Frontal cortex (tissue), 3 donors: ENCODE measurements at regions not wholly inside any gene's neighbourhood (a gene's known extent, or its start where the extent isn't known, plus 50 kb on each side); places are given as distances from the start of the nearest gene placed in this dataset.

Experiments
- DNase-seq, 2 donors: peaks; one replicate each; pipeline ENCODE4 v3.0.0; 2012; ENCODE audit warnings: low spot score in 2 of 2
- FAIRE-seq: peaks from 2 replicates; lab custom pipeline; 2012; peaks lifted over from hg19 to GRCh38; lab: Jason Lieb, UNC
- donor health status: control.
- donor health status: control.
- donor health status: control.

DNA sequence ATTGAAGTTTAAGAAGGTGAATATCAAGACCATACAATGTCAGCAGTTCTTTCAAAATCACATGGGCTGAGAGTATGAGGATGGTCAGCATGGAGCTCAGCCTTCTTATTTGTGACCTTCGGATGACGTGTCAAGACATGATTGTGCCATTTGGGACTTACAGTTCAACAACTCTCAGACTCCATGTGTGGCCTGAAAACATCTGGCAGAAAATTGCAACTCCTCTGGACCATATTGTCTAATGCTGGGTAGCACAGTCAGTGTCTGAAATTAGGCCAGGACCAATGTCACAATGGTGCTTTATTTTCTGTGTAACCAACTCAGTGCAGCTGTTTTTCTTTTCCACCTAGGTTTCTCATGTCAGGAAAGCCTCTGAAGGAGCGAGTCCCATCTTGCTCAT is 483.5 kb upstream of the PKN2 start:
- DNase-seq (no peak), FAIRE-seq (no peak)

DNA sequence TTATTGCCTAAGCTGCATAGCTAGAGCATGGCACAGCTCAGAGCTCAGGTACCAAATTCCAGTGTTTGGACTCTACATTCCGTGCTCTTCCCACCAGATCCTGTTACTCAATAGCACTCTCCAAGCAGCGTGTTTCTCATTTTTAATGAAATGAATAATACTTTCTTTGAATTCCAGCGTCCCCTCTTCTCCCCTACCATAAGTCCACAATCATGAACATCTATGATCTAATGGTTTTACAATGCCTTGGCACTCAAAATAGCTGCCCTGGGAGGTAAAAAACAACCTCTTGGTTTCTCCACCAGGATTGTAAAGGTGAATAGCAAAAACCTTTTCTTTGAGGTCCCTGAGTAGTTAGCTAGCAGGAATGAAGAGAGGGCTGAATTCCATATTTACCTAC is 480.0 kb upstream of the PKN2 start:
- FAIRE-seq = no peak

DNA sequence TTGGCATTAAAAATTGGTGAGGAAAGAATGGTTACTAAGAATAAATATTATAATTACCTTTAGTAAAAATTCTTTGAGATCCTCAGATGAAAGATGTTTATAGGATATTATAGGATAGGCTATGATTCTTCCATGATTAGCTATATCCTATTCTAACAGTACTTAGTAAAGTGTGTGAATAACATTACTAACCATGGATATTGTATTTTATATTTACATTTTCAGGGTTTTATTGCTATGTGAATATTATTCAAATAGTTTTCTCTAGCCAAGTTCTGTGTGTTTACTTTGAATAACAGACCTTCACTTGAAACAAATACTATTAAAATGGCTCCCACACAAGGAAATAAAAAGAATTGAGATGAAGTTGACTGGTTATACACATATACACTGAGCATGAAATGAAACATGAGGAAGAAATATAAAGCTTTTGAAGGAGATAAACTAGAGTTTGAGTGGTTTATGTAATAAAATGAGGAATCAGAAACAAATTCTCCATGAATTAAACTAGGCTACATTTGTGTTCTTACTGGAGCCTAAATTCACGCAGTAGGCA is 479.4 kb upstream of the PKN2 start:
- DNase-seq (no peak), FAIRE-seq (no peak)

More for the DNA sequence above, 480.0 kb upstream of the PKN2 start:
- DNase-seq = no peak

DNA sequence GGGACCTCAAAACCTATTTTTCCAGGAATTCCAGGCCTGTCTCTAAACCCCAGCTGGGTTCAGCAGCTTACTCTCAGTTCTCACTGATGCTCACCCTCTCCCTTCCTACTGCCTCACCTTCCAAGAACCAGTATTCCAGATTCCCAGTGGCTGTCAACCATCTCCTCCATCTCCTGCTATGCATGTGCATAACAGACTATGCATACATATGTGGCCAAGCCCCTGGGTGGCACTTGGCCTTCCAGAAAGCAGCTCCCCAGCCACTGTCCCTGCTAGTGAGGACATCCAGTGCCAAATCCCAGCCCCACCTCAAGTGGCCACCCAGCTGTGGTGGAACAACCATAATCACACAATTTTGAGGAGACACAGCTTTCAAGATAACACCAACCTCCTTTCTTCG is 475.7 kb upstream of the PKN2 start:
- FAIRE-seq = no peak
- no peak for DNase-seq

DNA sequence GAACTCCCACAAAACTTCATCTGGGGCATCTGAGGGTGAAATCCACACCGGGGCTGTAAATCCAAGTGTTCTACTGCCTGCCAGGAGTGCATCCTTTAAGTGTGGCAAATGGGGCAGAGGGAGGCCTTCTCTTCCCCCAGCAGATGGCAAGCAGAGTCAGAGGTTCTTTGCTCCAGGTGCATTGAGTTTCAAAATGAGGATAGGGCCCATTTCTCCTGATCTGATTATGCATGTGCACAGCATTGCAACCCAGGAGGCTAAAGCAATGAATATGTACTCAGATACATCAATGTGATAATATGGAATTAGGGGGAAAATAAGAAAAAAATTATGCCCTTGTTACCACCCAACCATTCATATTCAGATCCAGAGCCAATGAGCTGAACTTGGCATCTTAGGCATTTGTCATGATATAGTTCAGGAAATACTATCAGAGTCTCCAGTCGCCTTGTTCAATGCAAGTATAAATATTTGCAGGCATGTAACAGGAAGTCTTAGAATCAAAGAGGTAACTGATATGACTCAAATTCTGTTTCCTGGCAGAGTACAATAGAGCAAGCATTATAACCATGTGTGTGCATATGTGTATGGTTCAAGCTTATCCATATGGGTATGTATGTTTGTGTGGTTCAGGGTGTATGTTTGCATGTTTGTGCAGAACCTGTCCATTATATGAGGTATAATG is 473.8 kb upstream of the PKN2 start:
- FAIRE-seq = no peak
- DNase-seq = no peak

DNA sequence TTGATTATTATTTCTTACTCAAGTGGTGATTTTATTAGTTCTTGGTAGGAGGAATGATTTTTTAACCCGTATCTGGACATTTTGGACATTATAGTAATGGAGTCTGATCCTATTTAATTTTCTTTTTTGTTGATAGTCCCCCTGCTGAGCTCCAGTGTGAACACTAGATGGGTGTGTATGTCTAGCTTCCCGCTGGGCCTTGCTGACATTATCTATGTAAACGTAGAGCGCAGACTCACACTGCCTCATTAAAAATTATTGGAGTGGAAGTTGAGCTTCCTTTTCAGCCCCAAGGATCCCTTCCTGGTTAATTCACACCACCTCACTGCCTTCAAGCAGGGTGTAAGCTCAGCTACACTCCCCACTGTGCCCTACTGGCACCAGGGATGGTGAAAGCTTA is 467.6 kb upstream of the PKN2 start:
- no peak for FAIRE-seq
- DNase-seq = no peak

DNA sequence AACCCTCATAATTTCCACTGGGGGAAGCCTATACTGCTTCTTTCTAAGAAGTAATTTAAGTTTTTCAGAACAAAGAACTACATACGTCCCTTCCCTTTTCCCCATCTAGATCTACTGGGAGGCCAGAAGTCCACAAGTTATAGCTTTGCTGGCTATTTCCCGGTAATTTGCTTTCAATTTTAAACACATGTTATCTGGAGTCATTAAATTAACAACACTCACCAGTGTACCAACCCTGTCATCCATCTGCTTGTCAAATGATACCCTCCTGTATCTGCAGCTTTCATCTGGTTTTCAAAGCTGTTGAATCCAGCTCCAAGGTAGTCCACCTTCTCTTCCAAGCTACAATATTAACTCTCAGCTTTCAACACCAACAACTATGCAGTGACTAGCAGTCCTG is 466.7 kb upstream of the PKN2 start:
- FAIRE-seq (no peak), DNase-seq (no peak)

DNA sequence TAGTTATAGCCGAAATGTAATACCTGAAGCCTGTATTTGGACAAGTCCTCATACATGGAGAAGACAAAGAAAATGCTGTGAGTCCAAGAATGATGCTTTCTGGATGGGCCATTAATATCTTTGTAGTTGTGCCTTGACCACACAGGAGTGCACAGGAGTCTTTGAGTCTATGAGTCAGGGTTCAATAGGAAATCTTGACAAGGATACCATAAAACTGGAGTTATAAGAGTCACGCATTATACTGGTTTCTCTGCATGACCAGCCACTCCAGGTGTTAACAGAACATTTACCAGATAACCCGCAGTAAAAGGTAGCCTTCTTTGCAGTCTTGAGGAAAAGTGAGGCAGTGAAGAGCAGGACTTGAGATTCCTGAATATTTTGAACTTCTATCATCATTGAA is 464.6 kb upstream of the PKN2 start:
- DNase-seq (no peak), FAIRE-seq (no peak)

DNA sequence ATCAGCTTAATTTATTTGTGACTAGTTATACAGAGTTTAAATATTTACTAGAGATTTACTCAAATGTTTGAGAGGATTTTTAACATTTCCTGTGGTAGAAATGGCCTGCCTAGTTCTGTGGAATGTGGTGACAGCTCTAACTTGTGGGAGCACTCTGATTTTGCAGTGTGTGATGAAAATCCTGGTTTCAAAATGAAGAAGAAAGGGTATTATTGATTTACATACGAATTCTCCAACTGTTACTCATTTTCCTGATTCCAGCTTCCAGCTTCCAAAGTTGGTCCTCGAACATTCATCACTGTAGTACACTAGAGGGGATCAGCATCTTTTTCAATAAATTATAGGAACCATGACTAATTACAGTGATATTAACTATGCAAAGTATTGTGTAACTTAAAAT is 462.7 kb upstream of the PKN2 start:
- FAIRE-seq (no peak), DNase-seq (no peak)

DNA sequence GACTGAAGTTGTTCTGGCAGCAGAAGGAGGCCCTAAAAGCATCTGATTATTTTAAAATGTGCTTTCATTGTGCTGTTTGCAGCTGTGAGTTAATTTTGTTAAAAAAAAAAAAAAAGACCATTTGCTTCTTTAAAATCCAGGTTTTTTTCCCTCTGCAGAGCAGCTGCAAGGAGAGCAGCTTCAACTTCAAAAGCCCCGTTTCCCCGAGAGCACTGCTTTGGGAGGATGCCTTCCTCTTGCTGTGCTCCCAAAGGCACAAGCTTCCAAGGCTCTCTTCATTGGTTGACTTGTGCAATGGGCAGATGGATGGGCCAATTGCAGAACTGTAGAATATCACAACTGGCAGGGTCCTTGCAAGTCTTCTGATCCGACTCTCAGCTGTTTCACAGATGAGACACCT is 459.2 kb upstream of the PKN2 start:
- FAIRE-seq (no peak), DNase-seq (no peak)

DNA sequence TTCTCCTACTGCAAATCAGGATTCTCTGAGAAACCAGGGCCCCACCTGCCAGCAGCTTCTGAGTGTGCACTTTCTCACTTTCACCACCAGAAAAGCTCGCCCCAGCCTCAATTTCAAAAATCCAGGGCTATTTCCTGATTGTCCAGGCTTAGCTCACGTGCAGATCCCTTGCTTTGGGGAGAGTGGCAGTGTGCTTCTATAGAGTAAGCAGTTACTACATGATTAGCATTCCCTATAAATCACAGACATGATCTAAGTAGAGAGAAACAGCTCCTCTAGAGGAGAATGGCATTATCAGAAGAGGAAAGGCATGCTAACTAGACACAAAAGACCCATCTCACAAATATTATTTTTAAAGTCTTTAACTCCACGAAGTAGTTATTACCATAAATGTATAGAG is 456.0 kb upstream of the PKN2 start:
- DNase-seq (no peak), FAIRE-seq (no peak)

DNA sequence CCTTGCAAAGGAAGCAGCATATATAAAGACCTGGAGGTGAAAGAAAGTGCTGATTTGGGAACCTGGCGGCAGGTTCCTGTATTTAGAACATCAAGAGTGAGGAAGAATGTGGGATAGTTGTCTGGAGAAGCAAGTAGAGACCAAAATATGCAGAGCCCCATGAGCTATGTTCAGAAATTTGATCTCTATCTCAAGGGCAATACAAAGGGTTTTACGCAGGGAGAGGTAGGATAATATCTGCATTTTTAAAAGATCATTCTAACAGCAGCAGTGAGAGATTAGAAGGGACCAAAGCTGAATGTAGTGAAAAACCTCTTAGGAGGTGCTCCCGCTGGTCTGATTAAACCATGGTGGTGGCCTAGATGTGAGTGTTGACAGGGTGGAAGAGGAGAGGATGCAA is 453.9 kb upstream of the PKN2 start:
- FAIRE-seq (no peak), DNase-seq (no peak)

DNA sequence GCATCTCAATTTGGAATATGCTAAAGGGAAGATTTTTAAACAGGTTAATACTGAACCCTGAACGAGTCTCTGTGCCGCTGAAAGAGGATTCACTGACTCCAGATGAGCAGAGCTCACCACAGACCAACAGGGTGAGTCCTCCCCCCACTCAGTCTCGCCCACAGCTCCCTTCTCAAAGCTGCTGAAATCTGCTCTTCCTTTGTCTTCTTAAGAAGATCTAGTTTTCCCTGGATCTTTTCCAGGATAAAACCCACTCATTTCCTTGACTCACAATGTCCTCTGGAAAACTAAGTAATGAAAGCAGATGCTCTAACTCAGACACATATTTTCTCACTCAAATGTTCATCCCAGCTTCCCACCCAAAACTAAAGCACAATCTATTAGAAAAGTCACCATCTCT is 447.0 kb upstream of the PKN2 start:
- DNase-seq (no peak), FAIRE-seq (no peak)

DNA sequence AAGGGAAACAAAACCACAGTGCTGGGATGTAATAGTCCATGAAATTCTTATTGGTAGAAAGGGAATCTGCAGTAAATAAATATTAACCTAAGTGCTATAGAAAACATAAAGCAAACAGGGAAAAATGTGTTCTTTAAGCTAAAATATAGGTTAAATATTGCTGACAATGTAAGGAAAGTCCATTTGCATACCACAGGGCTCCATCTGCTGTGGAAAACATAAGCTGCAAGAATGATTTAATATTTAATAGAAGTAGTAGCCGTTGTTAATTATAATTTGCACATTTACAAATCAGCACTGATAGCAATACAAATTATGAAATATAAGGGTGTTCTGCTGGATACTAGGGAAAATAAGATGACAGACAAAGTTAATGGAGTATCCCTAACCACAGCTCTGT is 444.9 kb upstream of the PKN2 start:
- DNase-seq = no peak
- FAIRE-seq = no peak

DNA sequence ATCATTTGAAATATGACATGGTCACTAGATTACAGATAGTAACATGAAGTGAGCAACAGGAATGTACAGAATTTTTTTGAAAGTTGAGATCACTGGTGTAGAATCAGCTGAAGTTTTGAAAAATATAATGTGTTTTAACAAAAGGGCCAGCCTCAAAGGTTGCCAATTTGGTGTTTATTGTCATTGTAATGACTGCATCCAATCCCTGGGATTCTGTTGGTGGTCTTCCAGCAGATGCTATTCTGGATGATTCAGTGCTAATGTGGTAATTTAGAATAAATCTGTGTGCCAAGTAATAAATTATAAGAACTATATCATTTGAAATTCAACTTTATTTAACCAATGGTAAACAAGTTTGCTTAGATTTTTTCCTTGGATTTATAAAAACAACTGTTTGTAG is 436.4 kb upstream of the PKN2 start:
- FAIRE-seq = no peak
- no peak for DNase-seq

DNA sequence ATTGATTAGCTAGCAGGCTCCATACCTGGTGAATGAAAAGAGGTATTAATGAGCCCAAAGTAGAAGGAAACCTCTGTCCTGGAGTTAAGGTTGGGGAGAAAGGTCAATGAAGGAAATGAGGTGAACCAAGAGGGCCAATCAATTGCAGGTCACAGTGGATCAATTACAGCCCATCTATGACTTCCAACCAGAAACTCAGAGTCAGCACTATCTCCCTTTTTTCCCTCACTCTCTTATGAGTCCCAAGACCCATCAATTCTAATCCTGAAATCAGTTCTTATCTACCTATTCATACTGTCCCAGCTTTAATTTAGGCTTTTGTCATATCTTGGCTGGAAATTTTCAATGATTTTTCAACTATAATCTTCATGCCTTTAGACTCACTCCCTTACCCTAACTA is 433.2 kb upstream of the PKN2 start:
- no peak for FAIRE-seq

DNA sequence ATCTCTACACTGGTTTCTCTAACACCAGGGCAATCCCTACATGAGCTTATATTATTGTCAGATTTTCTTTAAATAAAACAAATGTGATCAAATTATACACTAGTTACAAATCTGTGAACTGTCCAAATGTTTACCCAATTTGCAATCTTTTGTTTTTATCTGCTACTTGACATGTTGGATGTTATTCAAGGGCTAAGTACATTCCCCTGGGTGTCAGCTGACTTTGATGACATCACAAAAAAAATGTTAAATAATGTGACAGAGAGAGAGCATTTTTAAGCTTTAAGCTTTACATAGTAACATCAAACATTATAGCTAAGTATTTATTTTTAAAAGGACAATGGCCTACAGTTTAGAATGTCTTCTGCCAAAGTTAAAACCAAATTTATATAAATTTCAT is 431.3 kb upstream of the PKN2 start:
- DNase-seq (no peak), FAIRE-seq (no peak)

More for the DNA sequence above, 433.2 kb upstream of the PKN2 start:
- no peak for DNase-seq

DNA sequence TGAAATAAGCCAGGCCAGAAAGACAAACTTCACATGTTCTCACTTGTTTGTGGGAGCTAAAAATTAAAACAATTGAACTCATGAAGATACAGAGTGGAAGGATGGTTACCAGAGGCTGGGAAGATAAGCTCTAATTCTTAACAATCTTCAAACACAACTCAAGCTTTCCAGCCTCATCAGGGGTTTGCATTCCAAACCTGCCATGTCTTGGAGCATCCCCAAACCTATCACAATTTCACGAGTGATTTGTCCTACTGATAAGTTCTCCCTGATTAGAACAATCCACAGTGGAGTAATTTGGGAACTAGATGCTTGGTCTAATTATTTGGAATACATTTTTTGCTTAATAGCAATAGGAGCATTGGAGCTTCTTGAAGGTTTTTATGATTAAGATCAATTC is 418.5 kb upstream of the PKN2 start:
- FAIRE-seq (no peak), DNase-seq (no peak)

DNA sequence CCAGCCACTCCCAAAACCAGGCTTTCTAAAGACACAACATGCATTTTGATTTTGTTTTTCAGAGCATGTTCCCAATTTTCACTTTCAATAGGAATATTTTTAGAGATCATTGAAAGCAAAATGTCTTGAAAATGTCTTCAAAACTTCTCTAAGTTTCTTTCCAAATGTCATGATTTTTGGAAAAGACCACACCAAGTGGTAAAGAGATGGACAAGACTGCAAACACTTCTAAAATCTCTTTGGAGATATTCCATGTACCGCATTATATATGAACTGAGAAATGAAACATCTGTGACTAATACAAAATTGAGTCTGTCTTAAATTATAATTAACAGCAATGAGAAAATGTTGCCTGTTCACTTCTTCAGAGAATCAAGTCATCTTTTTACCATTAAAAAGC is 418.0 kb upstream of the PKN2 start:
- FAIRE-seq (no peak), DNase-seq (no peak)

DNA sequence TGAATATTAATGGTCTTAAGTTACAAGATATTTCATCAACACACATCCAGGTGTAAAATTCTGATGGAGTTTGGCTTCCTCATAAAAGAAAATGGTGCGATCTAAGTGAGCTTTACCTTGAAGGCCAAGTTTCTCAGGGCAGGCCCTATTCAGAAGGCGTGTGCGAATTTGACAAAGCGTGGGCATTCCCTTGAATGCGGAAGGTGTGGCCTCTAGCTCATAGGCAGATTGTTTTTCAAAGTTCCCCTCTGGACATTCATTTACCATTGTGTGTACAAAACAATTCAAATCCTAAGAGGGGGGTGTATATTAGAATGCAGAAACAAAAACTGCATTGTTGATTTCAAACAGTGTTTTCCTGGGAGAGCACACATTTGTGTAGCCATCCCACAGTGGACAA is 411.9 kb upstream of the PKN2 start:
- FAIRE-seq = no peak
- no peak for DNase-seq

DNA sequence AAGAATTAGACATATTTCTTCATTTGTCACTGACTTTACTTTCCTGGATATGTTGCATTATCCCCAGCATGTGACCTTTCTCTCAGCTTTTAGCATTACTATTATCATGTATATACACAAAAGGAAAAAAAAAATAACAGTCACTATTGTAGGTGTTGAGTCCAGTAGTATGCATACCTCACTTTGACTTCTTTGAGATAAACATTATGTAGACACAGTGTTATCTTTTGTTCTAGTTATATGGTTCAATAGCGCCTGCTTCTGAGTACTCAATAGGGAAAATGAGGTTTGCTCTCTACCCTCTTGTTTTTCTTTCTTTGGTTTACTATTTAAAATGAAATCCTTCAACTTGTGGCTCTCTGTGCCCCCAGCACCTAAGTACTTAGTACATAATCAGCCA is 409.6 kb upstream of the PKN2 start:
- FAIRE-seq = no peak
- no peak for DNase-seq

DNA sequence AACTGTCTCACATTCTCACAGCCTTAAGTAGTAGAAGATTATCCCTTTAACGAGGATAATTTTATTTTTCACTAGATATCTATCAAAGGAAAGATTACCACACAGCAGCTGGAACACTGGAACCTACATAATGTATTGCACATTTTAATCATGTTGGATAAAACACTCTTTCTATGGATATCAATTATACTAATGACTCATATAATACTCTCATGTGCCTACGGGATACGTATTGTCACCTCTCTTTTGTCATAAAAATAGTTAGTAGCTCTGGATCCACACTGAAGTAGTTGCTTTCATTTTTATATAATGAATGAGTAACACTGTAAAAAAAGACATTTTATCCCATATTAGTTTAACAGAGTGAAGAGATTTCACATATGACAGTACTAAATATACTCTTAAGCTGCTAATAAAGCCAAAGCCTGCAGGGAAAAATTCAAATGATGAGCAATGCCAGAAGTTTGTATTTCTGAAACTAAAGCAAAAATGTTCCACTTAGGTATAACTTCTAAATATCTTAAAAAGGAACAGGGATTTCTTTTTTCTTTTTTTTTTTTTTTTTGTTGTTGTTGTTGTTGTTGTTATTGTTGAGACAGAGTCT is 408.7 kb upstream of the PKN2 start:
- no peak for FAIRE-seq
- no peak for DNase-seq
